Lung (tissue), 11 donors: ENCODE measurements at regions not wholly inside any gene's neighbourhood (a gene's known extent, or its start where the extent isn't known, plus 50 kb on each side); places are given as distances from the start of the nearest gene placed in this dataset.

Source experiments
- ATAC-seq: fragments of 200-7000 bp; cut with Tn5 transposase; one replicate; pipeline ENCODE4 v1.9.1; 2020; ENCODE audit warnings: moderate number of reproducible peaks; ENCODE audit not compliant: insufficient read depth, low FRiP score
- DNase-seq, 3 donors: peaks; one replicate each; pipeline ENCODE4 v3.0.0-alpha.2; 2013 to 2017
- H3K27ac ChIP-seq, 2 donors: one replicate each; pipeline ENCODE4 v1.5.1; 2013; ENCODE audit warnings: mild to moderate bottlenecking in 2 of 2, moderate library complexity in 2 of 2, control low read depth in 1 of 2, inconsistent platforms in 1 of 2, low read depth in 1 of 2, low read length in 1 of 2
- H3K27me3 ChIP-seq, 3 donors: one replicate each; pipeline ENCODE4 v1.5.1; 2013; ENCODE audit warnings: low read length in 2 of 3; ENCODE audit not compliant: control insufficient read depth in 3 of 3, insufficient read depth in 3 of 3
- H3K36me3 ChIP-seq, 4 donors: one replicate each; pipeline ENCODE4 v1.5.1; 2013; ENCODE audit warnings: low read length in 4 of 4, mild to moderate bottlenecking in 1 of 4, moderate library complexity in 1 of 4; ENCODE audit not compliant: control insufficient read depth in 4 of 4, insufficient read depth in 4 of 4
- H3K4me1 ChIP-seq, 5 donors: one replicate each; pipeline ENCODE4 v1.5.1; 2013; ENCODE audit warnings: low read length in 5 of 5, mild to moderate bottlenecking in 2 of 5, moderate library complexity in 1 of 5; ENCODE audit not compliant: control insufficient read depth in 5 of 5, insufficient read depth in 5 of 5
- H3K4me3 ChIP-seq: one replicate; pipeline ENCODE4 v1.5.1; 2013; ENCODE audit warnings: mild to moderate bottlenecking, control low read depth, moderate library complexity
- H3K9ac ChIP-seq, 2 donors: one replicate each; pipeline ENCODE4 v1.5.1; 2013; ENCODE audit warnings: low read length in 2 of 2, control low read depth in 1 of 2; ENCODE audit not compliant: insufficient read depth in 1 of 2
- H3K9me3 ChIP-seq, 4 donors: one replicate each; pipeline ENCODE4 v1.5.1; 2013; ENCODE audit warnings: low read length in 3 of 4, mild to moderate bottlenecking in 1 of 4, moderate library complexity in 1 of 4; ENCODE audit not compliant: control insufficient read depth in 4 of 4, insufficient read depth in 3 of 4
- CTCF ChIP-seq: IDR thresholded peaks from 2 replicates; pipeline ENCODE4 v1.5.1; 2012; ENCODE audit warnings: mild to moderate bottlenecking; ENCODE audit errors: control extremely low read depth, extremely low read depth
- WGBS, 2 donors: extraction: QIAGEN DNeasy Blood & Tissue Kit; methylation state at CpG; one replicate each; pipeline ENCODE4 v1.1.7; 2013; 5-methylcytosine and 5-hydroxymethylcytosine counted together
- donor health status: control.
- donor health status: control.
- donor health status: Bipolar disorder and iron deficiency.
- donor health status: healthy.
- donor health status: DM: yes; HTN: yes; CAD: no.

GRCh38 chr20:53698371-53698978 lies 104.8 kb upstream of the ZNF217 start:
- Histone ChIP-seq H3K4me3 (no peak overlapping the region), H3K9me3 (no peaks in the 10 kb centered on the region), H3K9ac (no peak overlapping the region), H3K4me1 (no peaks in the 10 kb centered on the region), H3K36me3 (no peaks in the 10 kb centered on the region), H3K27ac (no peak overlapping the region), H3K27me3 (no peaks in the 10 kb centered on the region)
- ATAC-seq: no peak
- 86 to 87% methylated on average over 10 of the region's 10 CpGs for WGBS, 2 donors
- TF ChIP-seq CTCF: no peak
- no peak for DNase-seq

- Histone ChIP-seq H3K27ac (no peak overlapping the region), H3K9me3 (no peaks in the 10 kb centered on the region), H3K4me3 (no peak overlapping the region), H3K27me3 (no peaks in the 10 kb centered on the region), H3K36me3 (no peaks in the 10 kb centered on the region), H3K9ac (no peak overlapping the region), H3K4me1 (no peaks in the 10 kb centered on the region)
- no peak for TF ChIP-seq CTCF
- 91 to 94% methylated on average over 8 of the region's 8 CpGs for WGBS, 2 donors
- DNase-seq (no peak), ATAC-seq (no peak)
Measured at GRCh38 chr20:53695797-53696527, 102.3 kb upstream of the ZNF217 start.

GRCh38 chr20:53693262-53693871 lies 99.7 kb upstream of the ZNF217 start:
- ATAC-seq (no peak), DNase-seq (no peak)
- Histone ChIP-seq H3K9ac (no peak overlapping the region), H3K27ac (no peak overlapping the region), H3K27me3 (no peaks in the 10 kb centered on the region), H3K9me3 (no peaks in the 10 kb centered on the region), H3K4me1 (no peaks in the 10 kb centered on the region), H3K4me3 (no peak overlapping the region), H3K36me3 (no peaks in the 10 kb centered on the region)
- TF ChIP-seq CTCF: no peak
- 65 to 79% methylated on average over 17 of the region's 17 CpGs for WGBS, 2 donors
